PFSK-1 (cell line): ENCODE measurements at regions not wholly inside any gene's neighbourhood (a gene's known extent, or its start where the extent isn't known, plus 50 kb on each side); places are given as distances from the start of the nearest gene placed in this dataset.

Source experiments
- FOXP2 ChIP-seq: optimal IDR thresholded peaks from 2 replicates; pipeline ENCODE3; 2011; ENCODE audit warnings: borderline replicate concordance, control low read depth, inconsistent platforms; ENCODE audit not compliant: insufficient read depth; ENCODE audit errors: extremely low read length, extremely low read depth
- POLR2AphosphoS5 ChIP-seq: IDR thresholded peaks from 2 replicates; pipeline ENCODE4 v1.6.1; 2012; ENCODE audit warnings: low read depth, mild to moderate bottlenecking, control low read depth, low read length, moderate library complexity
- SIN3A ChIP-seq: IDR thresholded peaks from 2 replicates; pipeline ENCODE4 v1.6.1; 2012; ENCODE audit warnings: mild to moderate bottlenecking, low read length, moderate library complexity, borderline replicate concordance; ENCODE audit not compliant: insufficient read depth
- TAF1 ChIP-seq: IDR thresholded peaks from 2 replicates; pipeline ENCODE4 v1.6.1; 2012; ENCODE audit warnings: low read length, control low read depth, borderline replicate concordance; ENCODE audit not compliant: insufficient read depth
- TF ChIP-seq, protein P1 (sequence below), 2 experiments: IDR thresholded peaks; 2 replicates each; pipeline versions ENCODE4 v1.6.1 to v1.8.0; 2011 to 2012; ENCODE audit warnings: low read depth in 2 of 2, low read length in 2 of 2, control low read depth in 1 of 2, inconsistent platforms in 1 of 2, mild to moderate bottlenecking in 1 of 2, moderate library complexity in 1 of 2; ENCODE audit not compliant: insufficient read depth in 1 of 2

DNA sequence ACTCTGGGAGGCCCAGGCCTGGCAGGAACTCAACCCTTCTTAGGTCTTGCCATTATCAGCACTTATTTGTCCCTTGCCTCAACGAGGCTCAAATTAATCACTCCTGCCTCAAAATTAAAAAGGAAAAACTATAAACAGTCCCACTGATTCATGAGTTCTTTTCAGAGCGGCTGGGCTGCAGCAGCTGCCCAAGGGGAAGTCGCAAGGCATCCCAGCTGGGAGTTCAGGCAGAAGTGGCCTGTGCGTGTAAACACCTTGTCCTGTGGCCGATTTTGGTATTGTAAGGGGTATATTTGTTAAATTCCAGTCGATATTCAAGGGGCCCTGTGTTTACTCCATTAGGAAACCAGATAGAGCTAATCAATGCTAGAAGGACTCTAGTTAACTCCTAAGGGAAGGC is 213.9 kb upstream of the CADM1 start:
- no peak for TF ChIP-seq SIN3A
- no peak for TF ChIP-seq FOXP2
- TF ChIP-seq, protein P1, sequence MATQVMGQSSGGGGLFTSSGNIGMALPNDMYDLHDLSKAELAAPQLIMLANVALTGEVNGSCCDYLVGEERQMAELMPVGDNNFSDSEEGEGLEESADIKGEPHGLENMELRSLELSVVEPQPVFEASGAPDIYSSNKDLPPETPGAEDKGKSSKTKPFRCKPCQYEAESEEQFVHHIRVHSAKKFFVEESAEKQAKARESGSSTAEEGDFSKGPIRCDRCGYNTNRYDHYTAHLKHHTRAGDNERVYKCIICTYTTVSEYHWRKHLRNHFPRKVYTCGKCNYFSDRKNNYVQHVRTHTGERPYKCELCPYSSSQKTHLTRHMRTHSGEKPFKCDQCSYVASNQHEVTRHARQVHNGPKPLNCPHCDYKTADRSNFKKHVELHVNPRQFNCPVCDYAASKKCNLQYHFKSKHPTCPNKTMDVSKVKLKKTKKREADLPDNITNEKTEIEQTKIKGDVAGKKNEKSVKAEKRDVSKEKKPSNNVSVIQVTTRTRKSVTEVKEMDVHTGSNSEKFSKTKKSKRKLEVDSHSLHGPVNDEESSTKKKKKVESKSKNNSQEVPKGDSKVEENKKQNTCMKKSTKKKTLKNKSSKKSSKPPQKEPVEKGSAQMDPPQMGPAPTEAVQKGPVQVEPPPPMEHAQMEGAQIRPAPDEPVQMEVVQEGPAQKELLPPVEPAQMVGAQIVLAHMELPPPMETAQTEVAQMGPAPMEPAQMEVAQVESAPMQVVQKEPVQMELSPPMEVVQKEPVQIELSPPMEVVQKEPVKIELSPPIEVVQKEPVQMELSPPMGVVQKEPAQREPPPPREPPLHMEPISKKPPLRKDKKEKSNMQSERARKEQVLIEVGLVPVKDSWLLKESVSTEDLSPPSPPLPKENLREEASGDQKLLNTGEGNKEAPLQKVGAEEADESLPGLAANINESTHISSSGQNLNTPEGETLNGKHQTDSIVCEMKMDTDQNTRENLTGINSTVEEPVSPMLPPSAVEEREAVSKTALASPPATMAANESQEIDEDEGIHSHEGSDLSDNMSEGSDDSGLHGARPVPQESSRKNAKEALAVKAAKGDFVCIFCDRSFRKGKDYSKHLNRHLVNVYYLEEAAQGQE (IDR thresholded peaks at IDR 0.05; ENCODE audit: insufficient read depth in 1 of 2, low read depth in 2 of 2, low read length in 2 of 2) = no peak
- TF ChIP-seq POLR2AphosphoS5 = no peak
- no peak for TF ChIP-seq TAF1

DNA sequence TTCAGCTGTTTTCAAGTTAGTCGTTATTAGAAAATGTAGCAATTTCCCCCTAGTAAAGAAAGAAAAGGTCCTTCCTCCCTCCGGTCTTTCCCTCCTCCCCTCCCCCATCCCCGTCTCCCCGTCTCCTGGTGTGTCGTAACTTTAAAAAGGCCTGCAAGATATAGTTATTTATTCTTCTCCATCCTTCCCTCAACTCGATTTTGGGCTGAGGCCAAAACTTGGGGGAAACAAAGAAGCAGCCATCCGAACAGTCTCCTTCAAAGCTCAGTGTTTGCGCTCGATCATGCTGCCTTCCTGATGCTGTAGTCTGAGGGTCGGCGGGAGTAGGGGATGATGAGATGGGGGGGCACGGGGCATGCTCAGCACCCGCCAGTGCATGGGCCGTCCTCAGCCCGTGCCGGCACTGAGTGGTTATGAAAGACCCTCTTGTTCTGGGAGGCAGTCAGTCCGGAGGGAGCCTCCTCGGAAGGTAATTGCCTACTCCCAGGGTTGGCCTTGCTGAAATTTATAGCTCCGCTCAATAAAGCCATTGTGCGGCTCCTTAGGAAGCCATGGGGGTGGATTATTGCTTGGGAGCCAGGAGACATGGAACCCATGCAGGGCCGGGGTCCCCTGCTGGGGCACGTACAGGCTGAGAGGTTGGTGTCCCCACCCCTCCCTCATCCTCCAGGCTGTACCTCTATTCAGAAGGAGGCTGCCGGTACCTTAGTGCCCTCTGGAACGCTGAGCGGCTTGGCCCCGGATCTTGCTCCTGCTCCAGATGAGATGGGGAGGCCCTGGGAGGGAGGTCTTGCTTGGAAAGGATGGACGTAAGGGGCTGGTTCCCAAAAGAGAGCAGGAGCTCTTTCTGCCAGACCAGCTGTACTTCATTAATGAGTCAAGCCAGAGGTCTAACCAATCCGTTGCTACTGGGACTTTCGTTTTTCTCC is 212.7 kb upstream of the CADM1 start:
- TF ChIP-seq, protein P1 (IDR thresholded peaks at IDR 0.05; ENCODE audit: insufficient read depth in 1 of 2, low read depth in 2 of 2, low read length in 2 of 2) = no peak
- TF ChIP-seq FOXP2 (no peak), SIN3A (no peak), TAF1 (no peak), POLR2AphosphoS5 (no peak)

DNA sequence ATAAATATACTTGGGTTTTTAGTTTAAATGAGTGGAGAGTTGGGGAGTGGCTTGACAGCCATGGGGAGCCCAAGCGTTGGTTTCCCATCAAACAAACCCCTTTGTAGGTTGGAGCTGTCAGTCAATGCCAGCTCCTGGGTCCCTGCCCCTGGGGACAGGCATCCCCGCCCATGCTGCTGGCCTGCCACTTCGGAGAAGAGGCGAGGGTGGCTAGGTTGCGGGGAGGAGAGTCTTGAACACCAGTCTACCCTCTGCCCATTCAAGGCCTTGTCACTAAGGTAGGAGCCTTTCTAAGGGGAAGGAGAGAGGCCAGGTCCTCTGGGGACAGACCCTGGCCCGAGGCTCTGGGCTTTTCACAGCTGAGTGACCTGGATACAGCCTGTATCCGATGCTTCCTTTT is 211.9 kb upstream of the CADM1 start:
- TF ChIP-seq POLR2AphosphoS5 (no peak), TAF1 (no peak), SIN3A (no peak), FOXP2 (no peak)
- TF ChIP-seq, protein P1 (IDR thresholded peaks at IDR 0.05; ENCODE audit: insufficient read depth in 1 of 2, low read depth in 2 of 2, low read length in 2 of 2) = no peak

DNA sequence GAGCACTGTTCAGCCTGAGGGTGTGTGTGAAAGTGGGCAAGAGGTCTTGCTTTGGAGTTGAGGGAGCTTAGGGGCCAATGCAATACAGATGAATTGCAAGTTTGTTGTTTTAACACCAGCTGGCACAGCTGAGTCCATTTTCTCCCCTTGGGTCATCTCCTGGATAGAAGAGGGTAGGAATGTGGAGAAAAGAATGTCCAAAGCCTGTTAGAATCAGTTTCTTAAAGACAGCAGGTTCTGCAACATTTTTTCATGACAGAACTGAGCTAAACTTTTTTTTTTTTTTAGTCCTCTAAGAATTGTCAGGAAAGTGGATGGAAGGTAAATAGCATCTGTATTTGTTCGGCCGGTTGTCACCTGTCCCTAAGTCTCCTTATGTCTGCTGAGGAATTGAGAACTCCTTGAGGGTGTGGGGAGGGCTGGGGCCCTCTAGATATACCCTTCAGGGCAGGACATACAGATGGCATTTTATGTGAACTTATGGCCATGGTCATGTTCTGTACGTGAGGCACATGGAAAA is 211.1 kb upstream of the CADM1 start:
- TF ChIP-seq POLR2AphosphoS5 (no peak), SIN3A (no peak), TAF1 (no peak), FOXP2 (no peak)
- TF ChIP-seq, protein P1 (IDR thresholded peaks at IDR 0.05; ENCODE audit: insufficient read depth in 1 of 2, low read depth in 2 of 2, low read length in 2 of 2) = no peak
